ENCODE measurements at regions not wholly inside any gene's neighbourhood (a gene's known extent, or its start where the extent isn't known, plus 50 kb on each side); places are given as distances from the start of the nearest gene placed in this dataset.
"Not testable (repeated sequence)": the region's sequence is repeated elsewhere in the genome, so short reads cannot be mapped to it uniquely, and the experiment has no call there.

DNA sequence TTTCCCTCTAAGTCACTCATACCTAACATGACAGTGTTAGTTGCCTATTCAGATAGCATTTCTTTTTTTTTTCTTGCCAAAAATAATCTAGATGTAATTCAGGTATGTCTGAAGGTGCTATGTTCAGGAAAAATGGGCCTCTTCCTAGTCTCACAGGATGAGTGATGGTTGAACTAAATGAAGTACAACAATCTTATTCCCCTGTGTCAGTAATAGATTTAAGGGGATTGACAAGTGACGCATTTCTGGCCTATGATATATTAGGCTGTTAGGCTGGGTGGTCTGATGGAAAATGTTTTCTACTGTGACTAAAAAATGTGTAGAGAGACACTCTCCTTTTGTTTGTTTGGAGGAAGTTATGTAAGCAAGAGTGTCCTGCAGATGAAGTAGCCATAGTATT lies 878.7 kb upstream of the SLITRK1 start:
- no peak for DNase-seq (ENCODE audit: low read depth in 2 of 2)

DNA sequence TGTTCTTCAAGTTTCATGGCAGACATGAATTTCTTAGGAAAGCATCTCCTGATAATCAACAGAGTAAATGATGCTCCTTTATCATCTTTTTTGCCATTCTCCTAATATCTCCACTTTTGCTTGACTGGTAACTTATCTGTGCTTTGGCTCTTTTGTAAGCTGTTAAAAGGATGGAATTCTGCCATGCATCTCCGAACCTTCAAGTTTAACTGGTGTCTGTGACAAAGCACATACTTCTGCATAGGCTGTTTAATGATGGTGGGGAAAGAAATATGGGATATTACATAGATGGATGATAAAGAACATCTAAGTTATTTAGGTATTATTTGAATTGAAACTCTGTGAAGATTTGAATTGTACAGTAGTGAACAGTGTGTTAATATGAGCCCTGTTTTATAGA lies 866.9 kb upstream of the SLITRK1 start:
- no peak for DNase-seq (ENCODE audit: low read depth in 2 of 2)

DNA sequence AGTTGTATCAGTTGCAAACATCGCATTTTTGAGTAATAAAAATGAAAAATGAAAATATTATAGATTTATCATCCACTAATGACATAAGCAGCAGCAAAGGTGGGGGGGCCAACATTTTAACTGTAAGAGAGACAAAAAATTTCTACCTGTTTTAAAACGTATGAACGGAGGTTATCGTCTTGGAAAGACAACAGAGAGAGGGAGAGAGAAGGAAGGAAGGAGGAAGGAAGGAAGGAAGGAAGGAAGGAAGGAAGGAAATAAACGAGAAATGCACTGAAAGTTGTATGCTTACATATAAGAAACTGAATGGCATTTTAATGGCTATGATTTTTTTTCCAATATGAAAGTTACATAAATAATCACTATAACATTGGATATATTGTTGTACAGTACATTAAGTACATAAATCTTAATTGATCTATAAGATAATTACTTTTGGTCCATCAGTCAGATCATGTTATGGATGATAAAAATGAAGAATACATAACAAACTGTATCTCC lies 862.8 kb upstream of the SLITRK1 start:
- DNase-seq (ENCODE audit: low read depth in 2 of 2) = no peak

DNA sequence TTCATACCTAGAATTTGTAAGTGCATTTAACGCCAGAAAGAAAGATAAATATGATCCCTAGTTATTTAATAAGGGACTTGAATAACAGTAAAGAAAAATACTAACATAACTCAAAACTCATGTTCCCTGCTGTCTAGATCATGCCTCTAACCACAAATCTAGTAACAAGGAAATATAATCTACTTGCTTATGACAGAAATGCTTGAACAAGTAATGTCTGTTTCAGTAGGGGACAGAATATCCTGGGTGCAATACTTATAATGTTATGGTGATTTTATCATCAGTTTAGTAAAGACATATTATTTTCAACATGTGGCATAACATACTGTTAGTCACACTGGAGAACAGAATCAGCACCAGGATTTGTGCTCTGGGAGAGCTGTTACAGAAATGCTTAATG lies 861.9 kb upstream of the SLITRK1 start:
- DNase-seq (ENCODE audit: low read depth in 2 of 2) = no peak

DNA sequence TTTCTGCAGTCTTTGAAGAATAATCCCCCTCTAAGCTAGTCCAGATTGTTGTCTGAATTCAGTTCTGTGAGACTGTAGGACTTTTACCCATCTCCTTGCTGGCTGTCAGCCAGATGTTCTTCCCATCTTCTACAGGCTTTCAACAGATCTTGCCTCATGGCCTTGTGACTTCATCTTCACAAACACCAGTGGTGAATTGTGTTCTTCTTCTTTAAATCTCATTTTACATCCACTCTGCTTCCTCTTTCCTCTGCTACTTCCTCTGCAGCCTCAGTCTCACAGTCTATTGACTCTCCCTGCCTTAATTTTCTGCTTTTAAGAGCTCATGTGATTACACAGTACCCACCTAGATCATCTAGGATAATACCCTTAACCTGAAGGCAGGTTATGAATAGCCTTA lies 859.0 kb upstream of the SLITRK1 start:
- DNase-seq (ENCODE audit: low read depth in 2 of 2) = no peak

DNA sequence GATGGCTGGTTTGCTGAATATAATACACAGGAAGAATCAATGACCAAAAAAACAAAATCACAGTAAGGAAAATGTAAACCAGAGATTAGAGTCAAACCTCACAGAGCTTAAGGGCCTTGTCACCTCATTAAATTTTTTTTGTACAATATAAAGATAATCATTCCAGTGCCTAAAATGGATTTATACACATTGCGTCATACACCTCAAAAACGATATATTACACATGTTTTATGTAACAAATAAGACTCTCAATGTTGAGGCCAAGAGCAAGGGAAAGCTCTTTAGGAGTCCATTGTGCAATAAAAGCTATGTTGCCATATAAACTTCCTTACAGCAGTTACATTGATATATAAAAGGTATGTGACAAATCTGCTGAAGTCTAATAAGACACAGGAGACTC lies 856.7 kb upstream of the SLITRK1 start:
- no peak for DNase-seq (ENCODE audit: low read depth in 2 of 2)

DNA sequence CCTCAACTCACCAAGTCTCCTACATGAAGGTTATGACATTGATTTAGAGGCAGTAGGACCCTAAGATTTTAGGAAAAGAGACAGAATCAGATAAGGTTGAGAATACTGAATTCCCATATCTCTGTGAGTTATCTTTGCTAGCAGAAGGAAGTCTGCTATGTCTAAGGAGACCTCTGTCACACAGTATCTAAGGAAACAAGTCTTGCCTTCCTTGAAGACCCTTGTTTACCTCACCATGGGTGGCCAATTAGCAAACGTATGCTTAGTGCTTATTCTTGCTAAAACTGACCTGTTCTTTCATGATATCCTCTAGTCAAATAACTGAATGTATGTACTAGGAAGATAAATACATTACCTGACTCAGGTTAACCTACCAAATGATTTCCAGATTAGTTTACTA lies 855.4 kb upstream of the SLITRK1 start:
- no peak for DNase-seq (ENCODE audit: low read depth in 2 of 2)

DNA sequence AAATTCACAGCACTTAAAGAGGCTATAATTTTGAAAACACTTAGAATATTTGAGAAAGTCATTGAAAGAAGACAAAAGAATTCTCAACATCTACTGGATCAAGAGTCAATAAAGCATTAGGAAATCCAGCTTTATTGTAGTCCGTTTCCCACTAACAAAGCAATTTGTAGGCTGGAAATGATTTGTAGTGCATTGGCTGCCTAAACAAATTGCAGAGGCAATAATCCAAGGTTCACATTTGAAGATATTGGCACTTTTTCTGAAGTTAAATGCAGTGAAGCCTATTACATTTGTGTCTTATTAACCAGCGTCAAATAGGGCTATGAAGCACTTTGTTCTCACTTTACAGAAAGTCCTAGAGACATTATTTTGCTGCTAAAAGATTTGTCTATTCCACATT lies 848.1 kb upstream of the SLITRK1 start:
- no peak for DNase-seq (ENCODE audit: low read depth in 2 of 2)

DNA sequence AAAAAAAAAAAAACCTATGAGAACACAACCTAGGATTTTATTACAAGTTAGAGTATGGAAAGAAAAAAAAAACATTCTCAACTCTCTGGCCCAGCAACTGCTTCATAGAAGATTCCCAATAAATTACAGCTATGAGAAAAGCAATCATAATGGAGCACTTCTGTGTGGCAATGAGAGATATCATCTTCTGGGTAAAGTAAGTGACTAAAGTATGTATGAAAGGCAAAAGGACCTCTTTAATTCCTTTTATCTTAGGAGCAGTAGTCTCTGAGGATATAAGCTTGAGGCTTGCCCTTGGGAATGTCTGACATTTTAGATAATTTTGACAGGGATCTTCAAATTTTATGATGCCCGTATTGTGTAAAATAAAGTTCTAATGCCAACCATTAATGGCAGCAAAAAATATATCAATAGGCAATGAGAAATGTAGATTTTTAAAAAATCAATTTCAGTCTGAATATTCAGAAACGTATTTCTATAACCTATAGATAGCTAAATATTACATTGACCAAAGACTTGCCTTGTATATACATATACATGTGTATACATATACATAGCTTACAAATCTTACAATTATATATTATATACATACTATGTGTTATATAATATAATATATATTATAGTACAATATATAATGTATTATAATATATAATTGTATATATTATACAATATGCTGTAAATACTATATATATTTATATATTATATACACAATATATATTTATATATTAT lies 823.9 kb upstream of the SLITRK1 start:
- no peak for DNase-seq (ENCODE audit: low read depth in 2 of 2)

DNA sequence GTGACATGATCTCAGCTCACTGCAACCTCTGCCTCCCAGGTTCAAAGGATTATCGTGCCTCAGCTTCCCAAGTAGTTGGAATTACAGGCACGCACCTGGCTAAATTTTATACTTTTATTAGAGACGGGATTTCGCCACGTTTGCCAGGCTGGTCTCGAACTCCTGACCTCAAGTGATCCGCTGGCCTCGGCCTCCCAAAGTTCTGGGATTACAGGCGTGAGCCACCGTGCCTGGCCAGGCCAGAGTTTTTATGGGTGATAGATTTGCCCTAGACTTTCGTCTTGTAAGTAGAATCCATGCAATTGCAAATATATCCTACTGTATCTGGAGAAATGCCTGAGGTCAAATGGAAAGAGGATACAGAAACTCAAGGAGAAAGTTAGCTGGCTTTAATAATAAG lies 819.9 kb upstream of the SLITRK1 start:
- no peak for DNase-seq (ENCODE audit: low read depth in 2 of 2)

DNA sequence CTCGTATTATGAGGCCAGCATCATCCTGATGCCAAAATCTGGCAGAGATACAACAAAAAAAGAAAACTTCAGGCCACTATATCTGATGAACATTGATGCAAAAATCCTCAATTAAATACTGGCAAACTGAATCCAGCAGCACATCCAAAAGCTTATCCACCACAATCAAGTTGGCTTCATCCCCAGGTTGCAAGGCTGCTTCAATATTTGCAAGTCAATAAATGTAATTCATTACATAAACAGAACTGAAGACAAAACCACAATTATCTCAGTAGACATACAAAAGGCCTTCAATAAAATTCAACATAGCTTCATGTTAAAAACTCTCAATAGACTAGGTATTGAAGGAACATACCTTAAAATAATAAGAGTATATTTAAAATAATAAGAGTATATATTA lies 815.3 kb upstream of the SLITRK1 start:
- DNase-seq (ENCODE audit: low read depth in 2 of 2) = not testable (repeated sequence)

DNA sequence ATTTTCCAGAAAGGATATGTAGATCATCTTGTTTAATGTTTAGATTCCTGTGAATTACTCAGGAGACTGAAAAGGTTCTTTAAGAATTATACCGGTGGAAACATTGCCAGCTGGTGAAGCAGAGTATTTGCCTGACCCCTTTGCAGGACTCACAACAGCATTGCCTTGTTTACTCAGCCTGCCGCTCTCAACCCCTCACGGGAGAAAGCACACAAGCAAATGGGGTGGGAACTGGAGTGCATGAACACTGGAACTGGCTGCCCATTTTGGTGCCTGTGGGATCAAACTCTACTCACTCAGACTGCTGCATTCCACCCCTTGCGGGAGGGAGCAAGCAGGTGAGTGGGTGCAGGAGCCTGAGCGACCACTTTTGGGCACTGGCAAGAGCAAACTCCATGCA lies 804.7 kb upstream of the SLITRK1 start:
- no peak for DNase-seq (ENCODE audit: low read depth in 2 of 2)

DNA sequence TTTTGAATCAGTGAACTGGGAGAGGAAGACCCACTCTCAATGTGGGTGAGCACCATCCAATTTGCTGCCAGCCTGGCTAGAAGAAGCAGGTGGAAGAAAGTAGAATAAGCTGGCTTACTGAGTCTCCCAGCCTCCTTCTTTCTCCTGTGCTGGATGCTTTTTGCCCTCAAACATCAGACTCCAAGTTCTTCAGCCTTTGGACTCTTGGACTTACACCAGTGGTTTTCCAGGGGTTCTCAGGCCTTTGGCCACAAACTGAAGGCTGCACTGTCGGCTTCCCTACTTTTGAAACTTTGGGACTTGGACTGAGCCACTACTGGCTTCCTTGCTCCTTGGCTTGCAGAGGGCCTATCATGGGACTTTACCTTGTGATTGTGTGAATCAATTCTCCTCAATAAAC lies 804.2 kb upstream of the SLITRK1 start:
- DNase-seq (ENCODE audit: low read depth in 2 of 2) = no peak

DNA sequence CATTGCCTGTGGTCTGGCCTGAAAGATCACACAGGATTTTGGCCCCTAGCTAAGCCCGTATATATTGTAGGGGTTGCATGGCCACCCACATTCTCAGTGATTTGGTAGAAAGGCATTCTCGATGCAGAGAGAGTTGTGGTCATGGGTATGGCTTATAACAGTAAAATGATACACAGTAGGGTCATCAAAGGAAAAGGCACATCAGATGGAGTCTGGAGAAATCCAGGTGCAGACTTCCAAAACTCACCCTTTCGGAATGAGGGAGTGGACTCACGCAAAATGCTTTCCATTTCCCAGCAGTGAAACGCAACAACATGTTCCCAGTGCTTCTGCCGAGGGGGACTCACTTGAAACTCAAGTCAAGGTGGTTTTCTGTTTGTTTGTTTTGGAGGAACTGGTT lies 802.5 kb upstream of the SLITRK1 start:
- no peak for DNase-seq (ENCODE audit: low read depth in 2 of 2)

DNA sequence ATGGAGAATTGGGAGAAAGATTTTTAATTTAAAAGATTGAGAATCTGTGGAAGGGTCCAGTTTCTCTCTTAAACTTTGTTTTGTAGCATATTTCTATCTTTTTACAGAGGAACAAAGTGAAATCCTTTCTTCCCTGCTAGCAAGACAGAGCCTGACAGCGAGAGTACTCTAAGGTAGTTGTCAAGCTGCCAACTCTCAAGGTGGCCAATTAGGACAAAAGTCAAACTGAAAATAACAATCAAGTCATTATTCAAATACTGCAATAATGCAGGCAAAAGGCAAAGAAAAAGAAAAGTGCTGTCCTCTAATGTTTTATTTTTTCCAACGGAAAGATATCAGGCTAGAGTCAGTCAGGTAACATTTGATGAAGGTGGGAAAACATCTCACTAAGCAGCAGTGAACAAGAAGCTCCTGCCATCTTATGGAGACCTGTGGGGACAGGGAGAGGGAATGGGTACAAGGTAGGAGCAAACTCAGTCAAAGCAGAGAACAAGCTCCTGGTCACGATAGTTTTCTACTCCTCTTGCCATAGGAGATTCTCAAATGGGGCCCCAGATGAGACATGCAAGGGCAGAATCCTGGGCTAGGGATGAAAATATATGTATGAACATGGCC lies 801.9 kb upstream of the SLITRK1 start:
- DNase-seq (ENCODE audit: low read depth in 2 of 2) = no peak

DNA sequence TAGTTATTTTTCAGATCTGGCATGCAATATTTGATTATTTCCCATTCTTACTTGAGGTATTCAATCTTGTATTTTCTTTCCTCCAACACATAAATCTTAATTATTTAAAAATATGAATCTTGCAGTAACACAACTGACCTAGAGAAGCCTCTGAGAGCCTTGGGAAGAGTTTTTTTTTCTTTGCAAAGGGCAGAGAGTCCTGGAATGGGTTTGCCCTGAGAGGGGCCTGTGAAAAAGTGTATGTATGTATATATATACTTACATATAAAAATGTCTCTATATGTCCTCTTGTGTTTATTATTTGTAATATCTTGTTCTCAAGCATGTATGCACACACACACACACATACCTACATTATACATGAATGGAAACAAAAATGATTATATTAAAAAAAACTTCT lies 801.2 kb upstream of the SLITRK1 start:
- DNase-seq (ENCODE audit: low read depth in 2 of 2) = no peak

DNA sequence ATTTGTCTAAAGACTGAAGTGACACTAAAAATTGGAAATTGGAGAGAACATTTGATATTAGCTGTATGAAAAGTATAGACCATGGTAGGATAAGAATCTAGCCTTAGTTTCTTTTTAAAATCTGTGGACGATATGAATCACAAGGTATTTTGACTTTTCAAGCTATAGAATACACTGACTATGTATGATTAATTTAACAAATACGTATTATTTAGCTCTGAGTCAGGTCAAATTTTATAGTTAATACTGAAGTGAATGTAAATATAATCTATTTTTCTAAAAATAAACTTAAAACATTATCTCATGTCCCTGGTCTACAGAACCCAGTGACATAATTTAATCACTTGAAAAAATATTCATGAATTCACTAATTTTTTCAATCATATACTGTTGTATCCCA lies 795.6 kb upstream of the SLITRK1 start:
- no peak for DNase-seq (ENCODE audit: low read depth in 2 of 2)

DNA sequence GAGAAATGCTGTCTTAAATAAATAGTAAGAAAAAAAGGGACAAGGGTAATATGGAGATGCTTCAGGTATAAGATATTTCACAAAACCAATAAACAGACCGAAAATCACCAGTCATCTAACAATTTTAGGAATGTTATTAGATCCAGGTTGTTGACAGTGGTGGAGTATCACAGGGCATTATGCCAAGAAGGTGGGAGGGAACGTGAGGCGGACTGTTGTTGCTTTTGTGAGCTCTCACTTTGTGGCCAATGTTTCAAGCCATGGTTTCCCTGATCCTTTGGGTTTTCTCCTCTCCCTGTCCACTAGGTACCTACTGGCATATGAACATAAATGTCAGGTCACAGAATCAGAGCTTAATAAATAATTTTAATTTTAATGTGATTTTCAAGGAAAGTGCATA lies 790.3 kb upstream of the SLITRK1 start:
- DNase-seq (ENCODE audit: low read depth in 2 of 2) = no peak

DNA sequence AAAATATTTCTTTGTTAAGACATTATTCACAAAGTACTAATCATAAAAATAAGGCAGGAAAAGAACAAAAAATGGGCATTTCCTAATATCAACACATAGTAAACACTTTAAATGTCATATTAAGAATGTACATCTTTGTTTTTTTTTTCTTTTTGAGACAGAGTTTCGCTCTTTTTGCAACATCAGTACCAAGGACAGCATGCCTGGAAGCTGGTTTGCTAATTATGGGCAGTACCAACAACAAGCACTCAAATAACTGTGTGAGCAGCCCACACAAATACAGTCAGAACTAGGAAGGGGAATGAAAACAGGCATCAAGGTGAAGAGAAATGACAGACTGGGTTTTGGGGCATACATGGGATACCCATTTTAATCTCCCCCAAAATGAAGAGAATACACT lies 788.0 kb upstream of the SLITRK1 start:
- no peak for DNase-seq (ENCODE audit: low read depth in 2 of 2)

DNA sequence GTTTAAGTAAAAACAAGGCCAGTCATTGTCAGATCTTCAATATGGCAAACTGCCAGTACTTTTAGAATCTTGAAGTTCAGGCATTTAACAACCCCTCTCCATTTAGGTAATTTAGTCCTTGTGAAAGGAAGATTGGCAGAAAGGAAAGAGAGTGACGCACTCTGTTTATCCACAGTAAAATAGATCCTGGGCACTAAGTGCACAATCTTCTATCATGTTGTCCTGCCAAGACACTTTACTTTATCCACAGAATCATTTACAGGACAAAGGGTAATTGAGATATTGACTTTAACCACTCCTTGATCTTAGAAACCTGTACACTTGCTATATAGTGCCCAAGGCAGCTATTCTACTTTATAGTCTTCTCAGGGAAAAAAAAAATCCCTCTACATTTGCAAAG lies 786.4 kb upstream of the SLITRK1 start:
- no peak for DNase-seq (ENCODE audit: low read depth in 2 of 2)

DNA sequence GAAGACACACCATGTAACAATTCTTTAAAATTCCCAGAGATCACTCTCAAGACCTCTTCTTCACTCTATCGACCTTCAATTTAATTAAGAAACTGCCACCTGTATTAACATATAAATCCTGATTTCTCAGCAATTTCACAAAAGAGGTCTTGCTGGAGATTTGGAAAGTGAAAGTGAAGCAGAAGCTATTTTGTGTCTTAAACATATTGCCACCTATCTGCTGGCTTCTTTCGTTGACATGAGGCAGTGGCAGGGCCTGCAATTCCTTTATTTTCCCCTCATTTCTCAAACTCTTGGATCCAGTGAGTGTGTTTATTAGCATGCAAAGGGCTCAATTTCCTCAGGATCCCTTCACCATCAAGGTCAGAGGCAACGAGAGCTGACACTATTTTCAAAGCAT lies 780.2 kb upstream of the SLITRK1 start:
- DNase-seq (ENCODE audit: low read depth in 2 of 2) = no peak

DNA sequence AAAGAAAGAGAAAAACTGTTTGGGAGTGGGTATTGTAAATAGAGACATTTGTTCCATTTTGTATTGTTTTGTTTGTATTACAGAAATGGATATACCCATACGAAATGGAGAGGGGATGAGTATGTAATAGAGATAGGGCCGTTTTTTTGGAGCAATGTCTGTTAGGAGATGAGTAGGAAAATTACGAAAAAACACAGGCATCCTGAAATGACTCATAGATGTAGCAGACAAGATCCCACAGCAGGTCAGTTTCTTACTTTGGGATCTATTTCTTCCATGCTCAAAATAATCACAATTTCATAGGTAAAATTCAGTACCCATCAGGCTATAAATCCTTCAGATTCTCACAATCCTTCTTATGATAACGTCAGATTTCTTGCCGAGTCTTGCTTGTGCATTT lies 779.4 kb upstream of the SLITRK1 start:
- DNase-seq (ENCODE audit: low read depth in 2 of 2) = no peak

DNA sequence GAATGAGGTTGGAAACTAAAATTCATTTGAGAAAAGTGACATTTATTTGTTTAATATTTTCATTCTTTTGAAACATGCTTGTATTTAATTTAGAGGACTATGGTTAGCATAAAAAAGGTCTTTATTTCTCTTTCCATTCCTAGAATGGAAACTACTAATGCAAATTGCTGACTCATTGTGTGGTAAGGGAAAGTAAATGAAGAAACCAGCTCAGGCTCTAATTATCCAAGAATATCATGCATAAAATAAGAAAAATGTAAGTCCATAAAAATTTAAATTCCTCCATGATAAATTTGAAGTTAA lies 777.0 kb upstream of the SLITRK1 start:
- DNase-seq (ENCODE audit: low read depth in 2 of 2) = no peak
